C4-2B (cell line): ENCODE measurements at regions not wholly inside any gene's neighbourhood (a gene's known extent, or its start where the extent isn't known, plus 50 kb on each side); places are given as distances from the start of the nearest gene placed in this dataset.

Experiments
- CTCF ChIP-seq: fragments of 450-650 bp; conservative IDR thresholded peaks from 2 replicates; pipeline ENCODE4 v1.5.1; 2017; ENCODE audit warnings: mild to moderate bottlenecking
- ZFX ChIP-seq: fragments of 450-650 bp; IDR thresholded peaks from 2 replicates; pipeline ENCODE4 v1.6.1; 2017

- TF ChIP-seq CTCF, result no peak
- no peak for TF ChIP-seq ZFX
Measured at GRCh38 chr3:193768070-193768394, 175.0 kb downstream of the OPA1 start.
